HEK293 (cell line): ENCODE measurements at regions not wholly inside any gene's neighbourhood (a gene's known extent, or its start where the extent isn't known, plus 50 kb on each side); places are given as distances from the start of the nearest gene placed in this dataset.

Experiments used
- CTCF ChIA-PET: fragments of 350-600 bp; formaldehyde crosslinking; extraction: SDS; loops from one replicate; lab custom pipeline; 2021; ENCODE audit warnings: antibody characterized with exemption; lab: Yijun Ruan, JAX
- POLR2A ChIA-PET: fragments of 300-600 bp; formaldehyde crosslinking; extraction: SDS; loops from one replicate; lab custom pipeline; 2020; ENCODE audit warnings: antibody characterized with exemption, inconsistent platforms; lab: Yijun Ruan, JAX
- H3K27ac ChIP-seq: fragments of 200-500 bp; sonication (Bioruptor generic); 2 replicates; pipeline ENCODE4 v1.5.1; 2014; ENCODE audit warnings: low read depth, low read length, control low read depth, inconsistent platforms; ENCODE audit errors: extremely low read depth
- H3K36me3 ChIP-seq, 2 experiments: fragments of 200-500 bp in 1 of 2; sonication (Bioruptor generic) in 1 of 2; 1 replicate in 1 of 2; 2 replicates in 1 of 2; pipeline ENCODE4 v1.5.1; 2014 to 2017; ENCODE audit warnings: inconsistent platforms in 2 of 2, low read length in 2 of 2; ENCODE audit not compliant: control insufficient read depth in 2 of 2, insufficient read depth in 1 of 2
- H3K4me1 ChIP-seq: fragments of 200-500 bp; sonication (Bioruptor generic); 2 replicates; pipeline ENCODE4 v1.5.1; 2014; ENCODE audit warnings: mild to moderate bottlenecking, low read length, inconsistent platforms; ENCODE audit not compliant: control insufficient read depth, insufficient read depth
- H3K4me3 ChIP-seq: 2 replicates; pipeline ENCODE4 v1.5.1; 2011; ENCODE audit warnings: low read depth, mild to moderate bottlenecking, control low read depth, low read length, moderate library complexity
- H3K9me3 ChIP-seq: fragments of 200-500 bp; sonication (Bioruptor generic); 2 replicates; pipeline ENCODE4 v1.5.1; 2014; ENCODE audit warnings: low read depth, low read length, inconsistent platforms; ENCODE audit not compliant: control insufficient read depth, insufficient read depth
- FEZF1 ChIP-seq: fragments of 450-650 bp; formaldehyde crosslinking; IDR thresholded peaks from 2 replicates; pipeline ENCODE4 v1.5.1; 2016; ENCODE audit warnings: missing biosample characterization, missing genetic modification characterization
- GLIS2 ChIP-seq: fragments of 450-650 bp; formaldehyde crosslinking; IDR thresholded peaks from 2 replicates; pipeline ENCODE4 v1.5.1; 2016; ENCODE audit warnings: missing biosample characterization, missing genetic modification characterization
- HIC1 ChIP-seq: fragments of 450-650 bp; formaldehyde crosslinking; IDR thresholded peaks from 2 replicates; pipeline ENCODE4 v1.5.1; 2016; ENCODE audit warnings: missing biosample characterization, missing genetic modification characterization
- HOXA7 ChIP-seq: sonication (generic); formaldehyde crosslinking; IDR thresholded peaks from 2 replicates; pipeline ENCODE4 v1.8.1; 2022; ENCODE audit warnings: missing genetic modification reagents, borderline replicate concordance
- IKZF3 ChIP-seq: fragments of 450-650 bp; IDR thresholded peaks from 2 replicates; pipeline ENCODE4 v1.5.0; 2018; ENCODE audit warnings: missing biosample characterization, mild to moderate bottlenecking, missing genetic modification characterization, moderate library complexity
- KLF10 ChIP-seq: fragments of 450-650 bp; IDR thresholded peaks from 2 replicates; pipeline ENCODE4 v1.5.1; 2018; ENCODE audit warnings: missing biosample characterization, mild to moderate bottlenecking, missing genetic modification characterization
- PRDM1 ChIP-seq: fragments of 450-650 bp; formaldehyde crosslinking; IDR thresholded peaks from 2 replicates; pipeline ENCODE4; 2016; ENCODE audit warnings: missing biosample characterization, missing genetic modification characterization
- SP3 ChIP-seq: fragments of 450-650 bp; formaldehyde crosslinking; IDR thresholded peaks from 2 replicates; pipeline ENCODE4 v1.5.1; 2016; ENCODE audit warnings: missing biosample characterization, missing genetic modification characterization
- ZFP69B ChIP-seq: fragments of 450-650 bp; formaldehyde crosslinking; IDR thresholded peaks from 2 replicates; pipeline ENCODE4 v1.5.1; 2016; ENCODE audit warnings: missing biosample characterization, missing genetic modification characterization
- ZNF174 ChIP-seq: fragments of 450-650 bp; formaldehyde crosslinking; IDR thresholded peaks from 2 replicates; pipeline ENCODE4 v1.5.0; 2017; ENCODE audit warnings: missing biosample characterization, mild to moderate bottlenecking, missing genetic modification characterization
- ZNF202 ChIP-seq: fragments of 450-650 bp; formaldehyde crosslinking; IDR thresholded peaks from 2 replicates; pipeline ENCODE4 v1.5.1; 2016; ENCODE audit warnings: missing biosample characterization, missing genetic modification characterization, borderline replicate concordance
- ZNF221 ChIP-seq: fragments of 450-650 bp; formaldehyde crosslinking; IDR thresholded peaks from 2 replicates; pipeline ENCODE4 v1.5.1; 2017; ENCODE audit warnings: missing biosample characterization, missing genetic modification characterization, borderline replicate concordance
- ZNF324 ChIP-seq: fragments of 450-650 bp; formaldehyde crosslinking; IDR thresholded peaks from 2 replicates; pipeline ENCODE4 v1.5.1; 2016; ENCODE audit warnings: missing biosample characterization, missing genetic modification characterization
- ZNF354C ChIP-seq: fragments of 450-650 bp; formaldehyde crosslinking; IDR thresholded peaks from 2 replicates; pipeline ENCODE4 v1.5.1; 2016; ENCODE audit warnings: missing biosample characterization, missing genetic modification characterization, low read depth, borderline replicate concordance
- ZNF37A ChIP-seq: fragments of 450-650 bp; IDR thresholded peaks from 2 replicates; pipeline ENCODE4 v1.5.1; 2018; ENCODE audit warnings: missing biosample characterization, missing genetic modification characterization
- ZNF426 ChIP-seq: fragments of 450-650 bp; formaldehyde crosslinking; IDR thresholded peaks from 2 replicates; pipeline ENCODE4 v1.5.1; 2017; ENCODE audit warnings: missing biosample characterization, missing genetic modification characterization, mild to moderate bottlenecking, inconsistent platforms, moderate library complexity
- ZNF473 ChIP-seq: fragments of 450-650 bp; formaldehyde crosslinking; IDR thresholded peaks from 2 replicates; pipeline ENCODE4 v1.5.1; 2017; ENCODE audit warnings: missing biosample characterization, missing genetic modification characterization
- ZNF514 ChIP-seq: fragments of 450-650 bp; formaldehyde crosslinking; IDR thresholded peaks from 2 replicates; pipeline ENCODE4 v1.5.1; 2016; ENCODE audit warnings: missing biosample characterization, missing genetic modification characterization
- ZNF521 ChIP-seq: fragments of 450-650 bp; formaldehyde crosslinking; IDR thresholded peaks from 2 replicates; pipeline ENCODE4 v1.5.1; 2017; ENCODE audit warnings: missing biosample characterization, mild to moderate bottlenecking, missing genetic modification characterization
- ZNF654 ChIP-seq: fragments of 450-650 bp; formaldehyde crosslinking; IDR thresholded peaks from 2 replicates; pipeline ENCODE4 v1.5.1; 2016; ENCODE audit warnings: low read depth, missing biosample characterization, missing genetic modification characterization
- ZNF658 ChIP-seq: fragments of 450-650 bp; formaldehyde crosslinking; IDR thresholded peaks from 2 replicates; pipeline ENCODE4; 2016; ENCODE audit warnings: missing biosample characterization, missing genetic modification characterization
- ZNF776 ChIP-seq: fragments of 450-650 bp; formaldehyde crosslinking; IDR thresholded peaks from 2 replicates; pipeline ENCODE4 v1.5.0; 2017; ENCODE audit warnings: missing biosample characterization, missing genetic modification characterization, borderline replicate concordance
- ZNF777 ChIP-seq: fragments of 450-650 bp; formaldehyde crosslinking; IDR thresholded peaks from 2 replicates; pipeline ENCODE4 v1.5.1; 2017; ENCODE audit warnings: missing biosample characterization, missing genetic modification characterization, borderline replicate concordance
- ZNF792 ChIP-seq: fragments of 450-650 bp; formaldehyde crosslinking; IDR thresholded peaks from 2 replicates; pipeline ENCODE4 v1.5.1; 2016; ENCODE audit warnings: missing biosample characterization, missing genetic modification characterization
- TF ChIP-seq, protein P1 (sequence below): fragments of 450-650 bp; formaldehyde crosslinking; IDR thresholded peaks from 2 replicates; pipeline ENCODE4 v1.5.1; 2017; ENCODE audit warnings: missing biosample characterization, missing genetic modification characterization
- TF ChIP-seq, protein P2 (sequence below): fragments of 450-650 bp; formaldehyde crosslinking; IDR thresholded peaks from 2 replicates; pipeline ENCODE4 v1.5.1; 2016; ENCODE audit warnings: missing biosample characterization, missing genetic modification characterization

DNA sequence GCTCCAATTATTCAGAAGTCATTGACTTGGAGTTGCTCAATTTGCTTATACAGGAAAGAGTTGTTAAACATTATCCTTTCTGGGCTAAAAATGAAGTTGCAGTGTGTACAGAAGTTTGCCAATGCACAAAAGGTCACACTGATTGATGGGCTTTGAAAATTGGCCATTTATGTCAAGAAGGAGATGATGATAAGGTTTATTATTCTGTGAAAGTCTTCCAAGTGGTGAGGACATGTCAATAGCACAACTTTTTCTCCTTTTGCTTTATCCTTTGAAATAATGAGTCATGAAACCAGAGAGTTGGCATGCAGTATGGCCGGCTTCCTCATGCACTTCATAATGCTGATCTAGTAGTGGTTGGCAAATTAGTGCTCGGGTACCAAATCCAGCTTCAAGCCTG lies 848.5 kb upstream of the WWC1 start:
- ChIA-PET POLR2A (no interaction called here), CTCF (interaction anchor here (1.2 kb wide), 1 partner anchor 10 kb away, joined by 3 read pairs; no protein-coding TSS in a partner anchor)

DNA sequence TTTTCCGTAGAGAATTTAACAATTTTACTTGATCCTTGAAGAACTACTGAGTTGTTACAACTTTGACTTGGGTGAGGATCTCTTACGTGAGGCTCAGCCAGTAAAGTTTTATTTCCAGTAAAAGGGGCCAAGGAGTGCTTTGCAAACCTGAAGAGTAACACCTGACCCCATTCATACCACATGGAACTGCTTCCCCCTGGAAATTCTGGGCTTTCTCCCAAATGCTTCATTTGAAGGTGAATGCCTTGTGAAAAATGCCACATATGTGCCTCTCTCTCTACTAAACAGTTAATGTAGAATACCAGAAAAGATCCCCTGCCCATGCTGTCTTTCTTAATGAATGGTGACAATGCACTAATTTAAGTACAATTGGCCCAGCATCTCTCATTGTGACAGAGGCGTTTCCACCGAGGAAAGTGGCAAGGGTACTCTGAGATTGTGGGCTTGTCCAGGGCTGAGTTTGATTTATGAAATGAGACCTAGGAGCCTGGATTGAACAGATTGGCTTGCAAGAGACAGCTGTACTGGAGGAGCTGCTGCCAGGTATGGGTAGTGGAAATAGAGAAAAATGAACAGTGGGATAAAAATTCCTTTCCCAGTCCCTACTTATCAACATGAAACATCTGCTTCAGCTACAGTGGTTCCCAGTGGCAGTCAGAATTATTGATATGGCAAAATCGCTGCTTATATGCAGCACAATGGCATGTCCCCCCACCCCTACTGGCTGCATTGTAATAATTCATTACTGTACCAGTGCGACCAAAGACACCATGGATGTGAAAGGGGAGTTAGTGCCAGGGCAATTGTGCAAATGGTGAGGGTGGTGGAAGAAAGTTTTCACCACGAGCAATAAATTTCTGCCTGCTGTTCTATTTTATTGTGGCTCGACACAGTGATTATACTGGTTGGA lies 843.7 kb upstream of the WWC1 start:
- no peak overlapping the region for H3K27ac ChIP-seq
- TF ChIP-seq ZNF174, result no peak
- TF ChIP-seq ZNF37A, result no peak
- no peak for TF ChIP-seq GLIS2 (tag by site-specific recombination)
- TF ChIP-seq, protein P1, sequence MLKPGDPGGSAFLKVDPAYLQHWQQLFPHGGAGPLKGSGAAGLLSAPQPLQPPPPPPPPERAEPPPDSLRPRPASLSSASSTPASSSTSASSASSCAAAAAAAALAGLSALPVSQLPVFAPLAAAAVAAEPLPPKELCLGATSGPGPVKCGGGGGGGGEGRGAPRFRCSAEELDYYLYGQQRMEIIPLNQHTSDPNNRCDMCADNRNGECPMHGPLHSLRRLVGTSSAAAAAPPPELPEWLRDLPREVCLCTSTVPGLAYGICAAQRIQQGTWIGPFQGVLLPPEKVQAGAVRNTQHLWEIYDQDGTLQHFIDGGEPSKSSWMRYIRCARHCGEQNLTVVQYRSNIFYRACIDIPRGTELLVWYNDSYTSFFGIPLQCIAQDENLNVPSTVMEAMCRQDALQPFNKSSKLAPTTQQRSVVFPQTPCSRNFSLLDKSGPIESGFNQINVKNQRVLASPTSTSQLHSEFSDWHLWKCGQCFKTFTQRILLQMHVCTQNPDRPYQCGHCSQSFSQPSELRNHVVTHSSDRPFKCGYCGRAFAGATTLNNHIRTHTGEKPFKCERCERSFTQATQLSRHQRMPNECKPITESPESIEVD (tag by site-specific recombination), result no peak
- no peak for TF ChIP-seq ZNF521 (tag by site-specific recombination)
- TF ChIP-seq KLF10 (tag by site-specific recombination), result no peak
- TF ChIP-seq IKZF3 (tag by site-specific recombination), result no peak
- TF ChIP-seq ZNF324 (tag by site-specific recombination), result no peak
- TF ChIP-seq, all 188 proteins: peak for 0
- ChIA-PET POLR2A (no interaction called here), CTCF (no interaction called here)
- Histone ChIP-seq H3K4me3 (no peak overlapping the region), H3K36me3 (no peaks in the 10 kb centered on the region), H3K9me3 (no peaks in the 10 kb centered on the region), H3K4me1 (no peaks in the 10 kb centered on the region)

More for the DNA sequence above, 848.5 kb upstream of the WWC1 start:
- Histone ChIP-seq H3K9me3 (no peaks in the 10 kb centered on the region), H3K4me3 (no peak overlapping the region), H3K4me1 (no peaks in the 10 kb centered on the region), H3K36me3 (no peaks in the 10 kb centered on the region), H3K27ac (no peak overlapping the region)
- TF ChIP-seq ZNF37A (no peak), PRDM1 (tag by site-specific recombination) (no peak), ZNF426 (tag by site-specific recombination) (no peak), ZNF221 (tag by site-specific recombination) (no peak), ZFP69B (no peak), SP3 (tag by site-specific recombination) (no peak), ZNF792 (tag by site-specific recombination) (no peak), FEZF1 (no peak)
- TF ChIP-seq, protein P2, sequence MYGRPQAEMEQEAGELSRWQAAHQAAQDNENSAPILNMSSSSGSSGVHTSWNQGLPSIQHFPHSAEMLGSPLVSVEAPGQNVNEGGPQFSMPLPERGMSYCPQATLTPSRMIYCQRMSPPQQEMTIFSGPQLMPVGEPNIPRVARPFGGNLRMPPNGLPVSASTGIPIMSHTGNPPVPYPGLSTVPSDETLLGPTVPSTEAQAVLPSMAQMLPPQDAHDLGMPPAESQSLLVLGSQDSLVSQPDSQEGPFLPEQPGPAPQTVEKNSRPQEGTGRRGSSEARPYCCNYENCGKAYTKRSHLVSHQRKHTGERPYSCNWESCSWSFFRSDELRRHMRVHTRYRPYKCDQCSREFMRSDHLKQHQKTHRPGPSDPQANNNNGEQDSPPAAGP (tag by site-specific recombination), result no peak

GRCh38 chr5:167448376-167448775 lies 843.1 kb upstream of the WWC1 start:
- H3K36me3 ChIP-seq, result no peaks in the 10 kb centered on the region
- ChIA-PET CTCF (no interaction called here), POLR2A (no interaction called here)
- H3K9me3 ChIP-seq, result no peaks in the 10 kb centered on the region
- H3K27ac ChIP-seq, result no peak overlapping the region
- no peak overlapping the region for H3K4me3 ChIP-seq
- H3K4me1 ChIP-seq, result no peaks in the 10 kb centered on the region
- TF ChIP-seq ZNF354C (no peak), ZNF514 (no peak), ZNF473 (no peak), HOXA7 (CRISPR knock-in tag) (no peak), ZNF776 (tag by site-specific recombination) (no peak), ZNF777 (tag by site-specific recombination) (no peak), ZNF658 (no peak), ZNF202 (tag by site-specific recombination) (no peak), HIC1 (tag by site-specific recombination) (no peak), ZNF654 (tag by site-specific recombination) (no peak)
- TF ChIP-seq, protein P1 (tag by site-specific recombination), result no peak
